H1 (cell line): ENCODE measurements at regions not wholly inside any gene's neighbourhood (a gene's known extent, or its start where the extent isn't known, plus 50 kb on each side); places are given as distances from the start of the nearest gene placed in this dataset.

Experiments used
- ASH2L ChIP-seq: fragments of 200-600, 300-600 bp; sonication (generic); IDR thresholded peaks from one replicate; pipeline ENCODE4 v1.7.1; 2017; ENCODE audit warnings: low read length
- CHD7 ChIP-seq: fragments of 300-600 bp; sonication (generic); IDR thresholded peaks from 2 replicates; pipeline ENCODE4 v1.7.1; 2012; ENCODE audit warnings: low read length, moderate library complexity, mild to moderate bottlenecking, inconsistent platforms; ENCODE audit not compliant: insufficient replicate concordance
- CTBP2 ChIP-seq: IDR thresholded peaks from 2 replicates; pipeline ENCODE4 v1.7.0; 2011; ENCODE audit warnings: borderline replicate concordance, mild to moderate bottlenecking, moderate library complexity, mixed read lengths, low read length; ENCODE audit not compliant: insufficient read depth, insufficient read length
- EP300 ChIP-seq, 2 experiments: IDR thresholded peaks; 1 replicate in 1 of 2; 2 replicates in 1 of 2; pipeline ENCODE4 v1.6.1; 2011 to 2012; ENCODE audit warnings: low read depth in 2 of 2, low read length in 2 of 2, mild to moderate bottlenecking in 2 of 2, borderline replicate concordance in 1 of 2, inconsistent platforms in 1 of 2, moderate library complexity in 1 of 2
- JUND ChIP-seq: IDR thresholded peaks from 2 replicates; pipeline ENCODE4 v1.6.1; 2011; ENCODE audit warnings: mild to moderate bottlenecking, improper control_type of control experiment, low read length
- TAF1 ChIP-seq: IDR thresholded peaks from 2 replicates; pipeline ENCODE4 v1.6.1; 2011; ENCODE audit warnings: mild to moderate bottlenecking, low read depth, low read length

- TF ChIP-seq CHD7 (no peak), EP300 (IDR thresholded peaks at IDR 0.05; ENCODE audit: borderline replicate concordance in 1 of 2, low read depth in 2 of 2, low read length in 2 of 2) (no peak), ASH2L (no peak), CTBP2 (no peak), TAF1 (no peak), JUND (no peak)
These were observed 106.7 kb upstream of the NANOGP8 start (continued) for GRCh38 chr15:35191783-35192182.
